Non-pigmented ciliary epithelial cell (primary cell): ENCODE measurements at regions not wholly inside any gene's neighbourhood (a gene's known extent, or its start where the extent isn't known, plus 50 kb on each side); places are given as distances from the start of the nearest gene placed in this dataset.

Source experiments
- DNase-seq: peaks from one replicate; pipeline ENCODE4 v3.0.0-alpha.2; 2010; ENCODE audit warnings: low read depth

- DNase-seq, result no peak
These were observed 1055.6 kb upstream of the FBXO33 start for GRCh38 chr14:40487824-40488223.

- no peak for DNase-seq
These were observed 1053.5 kb upstream of the FBXO33 start for GRCh38 chr14:40485688-40486087.

- no peak for DNase-seq
These were observed 1043.8 kb upstream of the FBXO33 start for GRCh38 chr14:40476005-40476404.

GRCh38 chr14:40467969-40468368 is 1035.7 kb upstream of the FBXO33 start:
- no peak for DNase-seq

- DNase-seq, result no peak
These were observed 1032.3 kb upstream of the FBXO33 start for GRCh38 chr14:40464531-40464930.

- DNase-seq, result no peak
These were observed 1031.7 kb upstream of the FBXO33 start for GRCh38 chr14:40463886-40464285.

- no peak for DNase-seq
These were observed 1020.4 kb upstream of the FBXO33 start for GRCh38 chr14:40452674-40453073.

- no peak for DNase-seq
These were observed 1014.8 kb upstream of the FBXO33 start for GRCh38 chr14:40447017-40447416.

GRCh38 chr14:40445020-40445419 is 1012.8 kb upstream of the FBXO33 start:
- no peak for DNase-seq

- no peak for DNase-seq
These were observed 1004.3 kb upstream of the FBXO33 start for GRCh38 chr14:40436551-40436950.

GRCh38 chr14:40417777-40418401 is 985.7 kb upstream of the FBXO33 start:
- DNase-seq, result no peak

GRCh38 chr14:40416565-40416964 is 984.3 kb upstream of the FBXO33 start:
- no peak for DNase-seq

GRCh38 chr14:40414386-40414785 is 982.2 kb upstream of the FBXO33 start:
- no peak for DNase-seq

- peak; percentile 42 for DNase-seq
These were observed 980.9 kb upstream of the FBXO33 start for GRCh38 chr14:40413136-40413535.

- no peak for DNase-seq
These were observed 978.5 kb upstream of the FBXO33 start for GRCh38 chr14:40410708-40411107.

GRCh38 chr14:40402957-40403356 is 970.7 kb upstream of the FBXO33 start:
- no peak for DNase-seq

GRCh38 chr14:40398981-40399380 is 966.7 kb upstream of the FBXO33 start:
- DNase-seq, result no peak

GRCh38 chr14:40394634-40395340 is 962.6 kb upstream of the FBXO33 start:
- no peak for DNase-seq

- no peak for DNase-seq
These were observed 960.9 kb upstream of the FBXO33 start for GRCh38 chr14:40393143-40393542.

- DNase-seq, result no peak
These were observed 954.2 kb upstream of the FBXO33 start for GRCh38 chr14:40386433-40386832.

- DNase-seq, result no peak
These were observed 942.0 kb upstream of the FBXO33 start for GRCh38 chr14:40374221-40374620.

- no peak for DNase-seq
These were observed 938.8 kb upstream of the FBXO33 start for GRCh38 chr14:40371011-40371410.

- no peak for DNase-seq
These were observed 936.1 kb upstream of the FBXO33 start for GRCh38 chr14:40368314-40368713.

- no peak for DNase-seq
These were observed 935.5 kb upstream of the FBXO33 start for GRCh38 chr14:40367717-40368116.
